WTC11 (cell line): ENCODE measurements at regions not wholly inside any gene's neighbourhood (a gene's known extent, or its start where the extent isn't known, plus 50 kb on each side); places are given as distances from the start of the nearest gene placed in this dataset.
"Not testable (repeated sequence)": the region's sequence is repeated elsewhere in the genome, so short reads cannot be mapped to it uniquely, and the experiment has no call there.

ENCODE experiments used
- ATAC-seq: fragments of 200-7000 bp; cut with Tn5 transposase; 2 replicates; pipeline ENCODE4 v1.10.0; 2021; ENCODE audit warnings: mild to moderate bottlenecking, moderate library complexity
- CTCF ChIA-PET: fragments of 300-600 bp; sonication (Branson Sonifier 250); formaldehyde crosslinking; loops from one replicate; lab custom pipeline; 2021; ENCODE audit warnings: antibody characterized with exemption; lab: Charles Lee
- POLR2A ChIA-PET: fragments of 350-600 bp; sonication (Branson Sonifier 250); formaldehyde crosslinking; loops from one replicate; lab custom pipeline; 2021; ENCODE audit warnings: antibody characterized with exemption; lab: Charles Lee
- DNase-seq: peaks from one replicate; pipeline ENCODE4 v3.0.0; 2021; ENCODE audit warnings: low spot score
- H3K27ac Mint-ChIP-seq: 2 replicates; pipeline ENCODE4 v1.8.0; 2021; ENCODE audit warnings: mixed read lengths
- H3K27me3 Mint-ChIP-seq: 2 replicates; pipeline ENCODE4 v1.8.0; 2021; ENCODE audit warnings: low read depth, mild to moderate bottlenecking, moderate library complexity, mixed read lengths
- H3K36me3 Mint-ChIP-seq: 2 replicates; pipeline ENCODE4 v1.8.0; 2021; ENCODE audit warnings: mixed read lengths
- H3K4me1 Mint-ChIP-seq: 2 replicates; pipeline ENCODE4 v1.8.0; 2022; ENCODE audit warnings: mixed read lengths
- H3K4me3 Mint-ChIP-seq: 2 replicates; pipeline ENCODE4 v1.8.0; 2021; ENCODE audit warnings: mild to moderate bottlenecking, moderate library complexity, mixed read lengths
- H3K9me3 Mint-ChIP-seq: 2 replicates; pipeline ENCODE4 v1.8.0; 2021; ENCODE audit warnings: mixed read lengths
- ATF1 ChIP-seq: sonication (generic); formaldehyde crosslinking; IDR thresholded peaks from 2 replicates; pipeline ENCODE4 v1.8.1; 2023; ENCODE audit warnings: mild to moderate bottlenecking, moderate library complexity, missing genetic modification reagents
- CBFB ChIP-seq: sonication (generic); formaldehyde crosslinking; IDR thresholded peaks from 2 replicates; pipeline ENCODE4 v1.8.1; 2022; ENCODE audit warnings: mild to moderate bottlenecking, low read depth, missing genetic modification reagents
- ESRRA ChIP-seq: sonication (generic); formaldehyde crosslinking; IDR thresholded peaks from 2 replicates; pipeline ENCODE4 v1.8.1; 2022; ENCODE audit warnings: mild to moderate bottlenecking, missing genetic modification reagents, borderline replicate concordance
- FOXJ3 ChIP-seq: sonication (generic); formaldehyde crosslinking; IDR thresholded peaks from 2 replicates; pipeline ENCODE4 v1.9.0; 2021; ENCODE audit warnings: missing genetic modification reagents, mild to moderate bottlenecking, borderline replicate concordance
- GABPB1 ChIP-seq: sonication (generic); formaldehyde crosslinking; IDR thresholded peaks from 2 replicates; pipeline ENCODE4 v1.8.1; 2023; ENCODE audit warnings: mild to moderate bottlenecking, missing genetic modification reagents
- GTF2I ChIP-seq: fragments of 250-450 bp; sonication (Bioruptor Pico); conservative IDR thresholded peaks from 2 replicates; pipeline ENCODE4 v1.4.0; 2021; ENCODE audit warnings: mild to moderate bottlenecking
- JAZF1 ChIP-seq: fragments of 250-450 bp; sonication (Bioruptor Pico); IDR thresholded peaks from 2 replicates; pipeline ENCODE4 v1.9.0; 2021; ENCODE audit warnings: moderate library complexity, mild to moderate bottlenecking, inconsistent platforms
- JUN ChIP-seq: sonication (generic); formaldehyde crosslinking; IDR thresholded peaks from 2 replicates; pipeline ENCODE4 v1.8.0; 2023; ENCODE audit warnings: mild to moderate bottlenecking, missing genetic modification reagents
- KAT7 ChIP-seq: sonication (generic); formaldehyde crosslinking; IDR thresholded peaks from 2 replicates; pipeline ENCODE4 v1.8.1; 2023; ENCODE audit warnings: missing genetic modification reagents, mild to moderate bottlenecking, borderline replicate concordance
- MYBL2 ChIP-seq: sonication (generic); formaldehyde crosslinking; IDR thresholded peaks from 2 replicates; pipeline ENCODE4 v1.8.1; 2023; ENCODE audit warnings: mild to moderate bottlenecking, moderate library complexity, missing genetic modification reagents
- NFATC4 ChIP-seq: fragments of 250-450 bp; sonication (Bioruptor Pico); IDR thresholded peaks from 2 replicates; pipeline ENCODE4 v1.9.0; 2021; ENCODE audit warnings: mild to moderate bottlenecking
- NR1H2 ChIP-seq: sonication (generic); formaldehyde crosslinking; IDR thresholded peaks from 2 replicates; pipeline ENCODE4 v1.9.0; 2021; ENCODE audit warnings: mild to moderate bottlenecking, moderate library complexity, missing genetic modification reagents
- RELA ChIP-seq: sonication (generic); formaldehyde crosslinking; IDR thresholded peaks from 2 replicates; pipeline ENCODE4 v1.8.1; 2022; ENCODE audit warnings: missing genetic modification reagents, mild to moderate bottlenecking, borderline replicate concordance
- SMAD4 ChIP-seq: sonication (generic); formaldehyde crosslinking; IDR thresholded peaks from 2 replicates; pipeline ENCODE4 v1.8.0; 2022; ENCODE audit warnings: mild to moderate bottlenecking, missing genetic modification reagents
- TCF7 ChIP-seq: sonication (generic); formaldehyde crosslinking; IDR thresholded peaks from 2 replicates; pipeline ENCODE4 v1.8.0; 2022; ENCODE audit warnings: mild to moderate bottlenecking, low read depth, missing genetic modification reagents, moderate library complexity
- ZNF317 ChIP-seq: sonication (generic); formaldehyde crosslinking; IDR thresholded peaks from 2 replicates; pipeline ENCODE4 v1.8.1; 2023; ENCODE audit warnings: low read depth, mild to moderate bottlenecking, moderate library complexity, missing genetic modification reagents, borderline replicate concordance
- ZNF416 ChIP-seq: fragments of 250-450 bp; sonication (Bioruptor Pico); IDR thresholded peaks from 2 replicates; pipeline ENCODE4 v1.9.0; 2021; ENCODE audit warnings: mild to moderate bottlenecking, inconsistent platforms
- TF ChIP-seq, protein P1 (sequence below): sonication (generic); formaldehyde crosslinking; IDR thresholded peaks from 2 replicates; pipeline ENCODE4 v1.8.1; 2023; ENCODE audit warnings: mild to moderate bottlenecking, missing genetic modification reagents, moderate library complexity
- TF ChIP-seq, protein P2 (sequence below): sonication (generic); formaldehyde crosslinking; IDR thresholded peaks from 2 replicates; pipeline ENCODE4 v1.8.0; 2022; ENCODE audit warnings: mild to moderate bottlenecking, missing genetic modification reagents
- TF ChIP-seq, protein P3 (sequence below): sonication (generic); formaldehyde crosslinking; IDR thresholded peaks from 2 replicates; pipeline ENCODE4 v1.8.1; 2022; ENCODE audit warnings: mild to moderate bottlenecking, missing genetic modification reagents, moderate library complexity, borderline replicate concordance
- TF ChIP-seq, protein P4 (sequence below): sonication (generic); formaldehyde crosslinking; IDR thresholded peaks from 2 replicates; pipeline ENCODE4 v1.8.0; 2022; ENCODE audit warnings: missing genetic modification reagents

DNA sequence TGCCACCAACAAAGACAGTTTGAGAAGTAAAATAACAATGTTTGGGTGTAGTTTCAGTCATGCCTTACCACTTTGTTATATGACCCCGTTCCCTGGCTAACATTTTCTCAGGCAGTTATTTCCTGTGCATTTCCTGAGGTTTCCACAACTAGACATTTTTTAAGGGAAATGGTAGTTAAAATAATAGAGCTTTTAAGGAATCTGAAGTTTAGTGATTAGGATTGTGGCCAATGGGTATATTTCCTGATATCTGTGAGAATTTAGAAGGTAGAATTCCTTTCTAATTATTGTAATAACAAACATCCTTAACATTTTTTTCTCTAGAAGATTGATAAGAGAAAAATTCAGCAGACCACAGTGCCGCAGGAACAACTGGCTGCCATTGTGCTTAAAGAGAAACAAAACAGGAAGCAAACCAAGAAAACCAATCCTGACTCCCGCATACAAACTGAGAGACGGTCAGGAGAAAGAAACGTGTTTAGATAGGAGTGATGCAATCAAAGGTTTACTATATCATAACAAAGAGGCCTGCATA is 193.6 kb downstream of the MBL2 start (continued):
- TF ChIP-seq NR1H2 (CRISPR knock-in tag): no peak
- no peak for TF ChIP-seq ATF1 (CRISPR knock-in tag)
- TF ChIP-seq ESRRA: no peak

DNA sequence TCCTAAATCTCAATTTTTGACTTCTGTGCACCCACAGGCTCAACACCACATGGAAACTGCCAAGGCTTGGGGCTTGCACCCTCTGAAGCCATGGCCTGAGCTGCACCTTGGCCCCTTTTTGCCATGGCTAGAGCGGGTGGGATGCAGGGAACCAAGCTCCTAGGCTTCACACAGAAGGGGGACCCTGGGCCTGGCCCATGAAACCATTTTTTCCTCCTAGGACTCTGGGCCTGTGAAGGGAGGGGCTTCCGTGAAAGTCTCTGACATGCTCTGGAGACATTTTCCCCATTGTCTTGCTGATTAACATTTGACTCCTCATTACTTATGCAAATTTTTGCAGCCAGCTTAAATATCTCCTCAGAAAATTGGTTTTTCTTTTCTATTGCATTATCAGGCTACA is 190.9 kb downstream of the MBL2 start:
- POLR2A ChIA-PET, DNase-seq, H3K4me1 Mint-ChIP-seq, ATAC-seq, H3K27ac Mint-ChIP-seq, H3K4me3 Mint-ChIP-seq, CTCF ChIA-PET, H3K27me3 Mint-ChIP-seq: not testable (repeated sequence)
- H3K9me3 Mint-ChIP-seq: peaks cover 63% of the 10 kb centered on the region
- peaks cover 28% of the 10 kb centered on the region for H3K36me3 Mint-ChIP-seq

DNA sequence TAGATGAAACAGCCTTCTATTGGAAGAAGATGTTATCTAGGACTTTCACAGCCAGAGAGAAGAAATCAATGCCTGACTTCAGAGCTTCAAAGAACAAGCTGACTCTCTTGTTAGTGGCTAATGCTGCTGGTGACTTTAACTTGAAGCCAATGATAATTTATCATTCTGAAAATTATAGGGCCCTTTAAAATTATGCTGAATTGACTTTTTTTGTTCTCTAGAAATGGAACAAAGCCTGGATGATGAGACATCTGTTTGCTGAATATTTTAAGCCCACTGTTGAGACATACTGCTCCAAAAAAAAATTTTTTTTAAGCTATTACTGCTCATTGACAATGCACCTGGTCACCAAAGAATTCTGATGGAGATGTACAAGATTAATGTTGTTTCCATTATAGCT is 189.2 kb downstream of the MBL2 start:
- TF ChIP-seq, protein P1, sequence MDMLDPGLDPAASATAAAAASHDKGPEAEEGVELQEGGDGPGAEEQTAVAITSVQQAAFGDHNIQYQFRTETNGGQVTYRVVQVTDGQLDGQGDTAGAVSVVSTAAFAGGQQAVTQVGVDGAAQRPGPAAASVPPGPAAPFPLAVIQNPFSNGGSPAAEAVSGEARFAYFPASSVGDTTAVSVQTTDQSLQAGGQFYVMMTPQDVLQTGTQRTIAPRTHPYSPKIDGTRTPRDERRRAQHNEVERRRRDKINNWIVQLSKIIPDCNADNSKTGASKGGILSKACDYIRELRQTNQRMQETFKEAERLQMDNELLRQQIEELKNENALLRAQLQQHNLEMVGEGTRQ (CRISPR knock-in tag): no peak
- TF ChIP-seq, protein P2, sequence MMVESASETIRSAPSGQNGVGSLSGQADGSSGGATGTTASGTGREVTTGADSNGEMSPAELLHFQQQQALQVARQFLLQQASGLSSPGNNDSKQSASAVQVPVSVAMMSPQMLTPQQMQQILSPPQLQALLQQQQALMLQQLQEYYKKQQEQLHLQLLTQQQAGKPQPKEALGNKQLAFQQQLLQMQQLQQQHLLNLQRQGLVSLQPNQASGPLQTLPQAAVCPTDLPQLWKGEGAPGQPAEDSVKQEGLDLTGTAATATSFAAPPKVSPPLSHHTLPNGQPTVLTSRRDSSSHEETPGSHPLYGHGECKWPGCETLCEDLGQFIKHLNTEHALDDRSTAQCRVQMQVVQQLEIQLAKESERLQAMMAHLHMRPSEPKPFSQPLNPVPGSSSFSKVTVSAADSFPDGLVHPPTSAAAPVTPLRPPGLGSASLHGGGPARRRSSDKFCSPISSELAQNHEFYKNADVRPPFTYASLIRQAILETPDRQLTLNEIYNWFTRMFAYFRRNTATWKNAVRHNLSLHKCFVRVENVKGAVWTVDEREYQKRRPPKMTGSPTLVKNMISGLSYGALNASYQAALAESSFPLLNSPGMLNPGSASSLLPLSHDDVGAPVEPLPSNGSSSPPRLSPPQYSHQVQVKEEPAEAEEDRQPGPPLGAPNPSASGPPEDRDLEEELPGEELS (CRISPR knock-in tag): no peak
- TF ChIP-seq, protein P3, sequence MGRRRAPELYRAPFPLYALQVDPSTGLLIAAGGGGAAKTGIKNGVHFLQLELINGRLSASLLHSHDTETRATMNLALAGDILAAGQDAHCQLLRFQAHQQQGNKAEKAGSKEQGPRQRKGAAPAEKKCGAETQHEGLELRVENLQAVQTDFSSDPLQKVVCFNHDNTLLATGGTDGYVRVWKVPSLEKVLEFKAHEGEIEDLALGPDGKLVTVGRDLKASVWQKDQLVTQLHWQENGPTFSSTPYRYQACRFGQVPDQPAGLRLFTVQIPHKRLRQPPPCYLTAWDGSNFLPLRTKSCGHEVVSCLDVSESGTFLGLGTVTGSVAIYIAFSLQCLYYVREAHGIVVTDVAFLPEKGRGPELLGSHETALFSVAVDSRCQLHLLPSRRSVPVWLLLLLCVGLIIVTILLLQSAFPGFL (CRISPR knock-in tag): no peak
- TF ChIP-seq ZNF317 (CRISPR knock-in tag) (no peak), RELA (CRISPR knock-in tag) (no peak)
- ChIA-PET CTCF (no interaction called here), POLR2A (no interaction called here)
- H3K36me3 Mint-ChIP-seq: peaks cover 32% of the 10 kb centered on the region
- no peak overlapping the region for H3K27ac Mint-ChIP-seq
- peaks cover 75% of the 10 kb centered on the region for H3K9me3 Mint-ChIP-seq
- DNase-seq (no peak), ATAC-seq (no peak)
- no peaks in the 10 kb centered on the region for H3K4me1 Mint-ChIP-seq
- no peak overlapping the region for H3K4me3 Mint-ChIP-seq
- no peaks in the 10 kb centered on the region; the same call in 1 of the 2 replicates for H3K27me3 Mint-ChIP-seq

DNA sequence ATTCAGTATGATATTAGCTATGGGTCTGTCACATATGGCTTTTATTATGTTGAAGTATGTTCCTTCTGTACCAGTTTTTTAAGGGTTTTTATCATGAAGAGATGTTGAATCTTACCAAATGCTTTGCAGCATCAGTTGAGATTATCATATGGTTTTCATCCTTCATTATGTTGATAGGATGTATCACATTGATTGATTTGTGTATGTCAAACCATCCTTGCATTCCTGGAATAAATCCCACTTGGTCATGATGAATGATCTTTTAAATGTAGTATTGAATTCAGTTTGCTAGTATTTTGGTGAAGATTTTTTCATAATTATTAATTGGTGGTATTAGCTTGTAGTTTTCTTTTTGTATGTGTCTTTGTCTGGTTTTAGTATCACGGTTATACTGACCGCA is 185.9 kb downstream of the MBL2 start:
- no peak for TF ChIP-seq RELA (CRISPR knock-in tag)
- TF ChIP-seq NFATC4: no peak
- TF ChIP-seq CBFB (CRISPR knock-in tag): no peak
- no peak for TF ChIP-seq FOXJ3 (CRISPR knock-in tag)
- no peak for TF ChIP-seq ZNF416 (CRISPR knock-in tag)
- ATAC-seq (no peak), DNase-seq (no peak)
- ChIA-PET CTCF (no interaction called here), POLR2A (no interaction called here)
- Mint-ChIP-seq H3K36me3 (peaks cover 17% of the 10 kb centered on the region), H3K4me1 (no peaks in the 10 kb centered on the region), H3K27ac (no peak overlapping the region), H3K4me3 (no peak overlapping the region), H3K27me3 (no peaks in the 10 kb centered on the region; the same call in 1 of the 2 replicates), H3K9me3 (peaks cover 62% of the 10 kb centered on the region)

DNA sequence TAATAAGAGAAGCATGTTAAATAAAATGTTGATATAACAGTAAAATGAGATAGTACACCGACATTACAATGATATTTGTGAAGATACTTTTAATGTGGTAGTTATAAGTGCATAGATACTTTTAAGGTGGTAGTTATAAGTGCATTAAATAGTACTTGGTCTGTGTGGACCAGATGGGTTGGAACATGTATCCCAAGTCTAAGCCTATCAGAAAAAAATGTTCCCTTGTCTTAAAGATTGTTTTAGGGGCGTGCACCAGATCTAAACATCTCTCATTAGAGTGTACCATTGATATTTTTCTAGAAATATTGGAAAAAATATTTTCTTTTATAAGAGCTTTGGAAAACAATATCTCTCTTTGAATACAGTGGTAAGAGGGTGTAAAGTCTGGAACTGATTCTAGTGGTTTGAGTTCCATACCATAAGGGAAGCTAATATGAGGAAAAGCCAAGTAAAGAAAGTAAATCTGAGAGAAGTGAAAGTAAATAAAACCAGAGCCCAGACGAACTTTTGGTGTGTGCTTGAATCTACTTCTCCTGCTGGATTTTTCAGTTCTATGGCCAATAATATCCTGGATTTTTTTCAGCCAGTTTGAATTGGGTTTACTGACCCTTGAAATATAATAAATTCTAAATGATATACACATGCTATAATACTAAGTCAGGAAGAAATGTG is 175.3 kb downstream of the MBL2 start:
- no peaks in the 10 kb centered on the region for H3K36me3 Mint-ChIP-seq
- ATAC-seq (no peak), DNase-seq (no peak)
- no peaks in the 10 kb centered on the region for H3K27me3 Mint-ChIP-seq
- H3K4me1 Mint-ChIP-seq: no peaks in the 10 kb centered on the region
- ChIA-PET CTCF (no interaction called here), POLR2A (no interaction called here)
- H3K4me3 Mint-ChIP-seq: no peak overlapping the region
- H3K27ac Mint-ChIP-seq: no peak overlapping the region
- no peaks in the 10 kb centered on the region for H3K9me3 Mint-ChIP-seq
- TF ChIP-seq GTF2I (CRISPR knock-in tag) (no peak), MYBL2 (CRISPR knock-in tag) (no peak), GABPB1 (CRISPR knock-in tag) (no peak), JAZF1 (CRISPR knock-in tag) (no peak), JUN (no peak), SMAD4 (CRISPR knock-in tag) (no peak), TCF7 (no peak), KAT7 (CRISPR knock-in tag) (no peak), CBFB (CRISPR knock-in tag) (no peak)
- TF ChIP-seq, protein P4, sequence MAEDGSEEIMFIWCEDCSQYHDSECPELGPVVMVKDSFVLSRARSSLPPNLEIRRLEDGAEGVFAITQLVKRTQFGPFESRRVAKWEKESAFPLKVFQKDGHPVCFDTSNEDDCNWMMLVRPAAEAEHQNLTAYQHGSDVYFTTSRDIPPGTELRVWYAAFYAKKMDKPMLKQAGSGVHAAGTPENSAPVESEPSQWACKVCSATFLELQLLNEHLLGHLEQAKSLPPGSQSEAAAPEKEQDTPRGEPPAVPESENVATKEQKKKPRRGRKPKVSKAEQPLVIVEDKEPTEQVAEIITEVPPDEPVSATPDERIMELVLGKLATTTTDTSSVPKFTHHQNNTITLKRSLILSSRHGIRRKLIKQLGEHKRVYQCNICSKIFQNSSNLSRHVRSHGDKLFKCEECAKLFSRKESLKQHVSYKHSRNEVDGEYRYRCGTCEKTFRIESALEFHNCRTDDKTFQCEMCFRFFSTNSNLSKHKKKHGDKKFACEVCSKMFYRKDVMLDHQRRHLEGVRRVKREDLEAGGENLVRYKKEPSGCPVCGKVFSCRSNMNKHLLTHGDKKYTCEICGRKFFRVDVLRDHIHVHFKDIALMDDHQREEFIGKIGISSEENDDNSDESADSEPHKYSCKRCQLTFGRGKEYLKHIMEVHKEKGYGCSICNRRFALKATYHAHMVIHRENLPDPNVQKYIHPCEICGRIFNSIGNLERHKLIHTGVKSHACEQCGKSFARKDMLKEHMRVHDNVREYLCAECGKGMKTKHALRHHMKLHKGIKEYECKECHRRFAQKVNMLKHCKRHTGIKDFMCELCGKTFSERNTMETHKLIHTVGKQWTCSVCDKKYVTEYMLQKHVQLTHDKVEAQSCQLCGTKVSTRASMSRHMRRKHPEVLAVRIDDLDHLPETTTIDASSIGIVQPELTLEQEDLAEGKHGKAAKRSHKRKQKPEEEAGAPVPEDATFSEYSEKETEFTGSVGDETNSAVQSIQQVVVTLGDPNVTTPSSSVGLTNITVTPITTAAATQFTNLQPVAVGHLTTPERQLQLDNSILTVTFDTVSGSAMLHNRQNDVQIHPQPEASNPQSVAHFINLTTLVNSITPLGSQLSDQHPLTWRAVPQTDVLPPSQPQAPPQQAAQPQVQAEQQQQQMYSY (CRISPR knock-in tag): no peak
